ENCODE measurements at regions not wholly inside any gene's neighbourhood (a gene's known extent, or its start where the extent isn't known, plus 50 kb on each side); places are given as distances from the start of the nearest gene placed in this dataset.

GRCh38 chr18:42271647-42272414, 316.8 kb downstream of the PIK3C3 start:
- no peak for TF ChIP-seq CTCF (IDR thresholded peaks at IDR 0.05)
- no peak overlapping the region for H3K27ac ChIP-seq
- H3K4me3 ChIP-seq (ENCODE audit: low read depth, low read length): no peak overlapping the region
- H3K27me3 ChIP-seq (ENCODE audit: control insufficient read depth, insufficient read depth, low read length): no peaks in the 10 kb centered on the region
- no peaks in the 10 kb centered on the region for H3K9me3 ChIP-seq (ENCODE audit: control insufficient read depth, low read length)
- H3K36me3 ChIP-seq (ENCODE audit: control insufficient read depth, insufficient read depth, low read length): no peaks in the 10 kb centered on the region
- H3K79me2 ChIP-seq: no peaks in the 10 kb centered on the region
- no peak overlapping the region for H2AFZ ChIP-seq
- H3K4me2 ChIP-seq (ENCODE audit: low read length): no peak overlapping the region
- peaks cover 4% of the 10 kb centered on the region for H3K4me1 ChIP-seq
- H3K9ac ChIP-seq: no peak overlapping the region

GRCh38 chr18:42274488-42275137, 319.6 kb downstream of the PIK3C3 start:
- Histone ChIP-seq H2AFZ (no peak overlapping the region), H3K36me3 (ENCODE audit: control insufficient read depth, insufficient read depth, low read length) (no peaks in the 10 kb centered on the region), H3K27me3 (ENCODE audit: control insufficient read depth, insufficient read depth, low read length) (no peaks in the 10 kb centered on the region), H3K9ac (no peak overlapping the region), H3K4me1 (no peaks in the 10 kb centered on the region), H3K9me3 (ENCODE audit: control insufficient read depth, low read length) (no peaks in the 10 kb centered on the region), H3K4me2 (ENCODE audit: low read length) (no peak overlapping the region), H3K27ac (no peak overlapping the region), H3K79me2 (no peaks in the 10 kb centered on the region), H3K4me3 (ENCODE audit: low read depth, low read length) (no peak overlapping the region)
- no peak for TF ChIP-seq CTCF (IDR thresholded peaks at IDR 0.05)

GRCh38 chr18:42275138-42275535, 320.1 kb downstream of the PIK3C3 start:
- no peak for TF ChIP-seq CTCF (IDR thresholded peaks at IDR 0.05)
- H3K79me2 ChIP-seq: no peaks in the 10 kb centered on the region
- H3K9ac ChIP-seq: no peak overlapping the region
- H3K27ac ChIP-seq: no peak overlapping the region
- no peak overlapping the region for H2AFZ ChIP-seq
- no peaks in the 10 kb centered on the region for H3K9me3 ChIP-seq (ENCODE audit: control insufficient read depth, low read length)
- H3K4me3 ChIP-seq (ENCODE audit: low read depth, low read length): no peak overlapping the region
- no peaks in the 10 kb centered on the region for H3K27me3 ChIP-seq (ENCODE audit: control insufficient read depth, insufficient read depth, low read length)
- H3K4me2 ChIP-seq (ENCODE audit: low read length): no peak overlapping the region
- H3K36me3 ChIP-seq (ENCODE audit: control insufficient read depth, insufficient read depth, low read length): no peaks in the 10 kb centered on the region
- H3K4me1 ChIP-seq: no peaks in the 10 kb centered on the region

- Histone ChIP-seq H3K9ac (no peak overlapping the region), H3K4me1 (no peaks in the 10 kb centered on the region), H2AFZ (no peak overlapping the region), H3K36me3 (ENCODE audit: control insufficient read depth, insufficient read depth, low read length) (no peaks in the 10 kb centered on the region), H3K79me2 (no peaks in the 10 kb centered on the region), H3K4me2 (ENCODE audit: low read length) (no peak overlapping the region), H3K27ac (no peak overlapping the region), H3K9me3 (ENCODE audit: control insufficient read depth, low read length) (no peaks in the 10 kb centered on the region), H3K27me3 (ENCODE audit: control insufficient read depth, insufficient read depth, low read length) (no peaks in the 10 kb centered on the region), H3K4me3 (ENCODE audit: low read depth, low read length) (no peak overlapping the region)
- no peak for TF ChIP-seq CTCF (IDR thresholded peaks at IDR 0.05)
Observed at GRCh38 chr18:42275949-42276730, 321.1 kb downstream of the PIK3C3 start.

Measured in parathyroid adenoma (tissue), 2 donors.